CD4-positive, alpha-beta T cell treated with Interleukin-6 at 100 ng/mL for 8 hours (primary cell): ENCODE measurements at regions not wholly inside any gene's neighbourhood (a gene's known extent, or its start where the extent isn't known, plus 50 kb on each side); places are given as distances from the start of the nearest gene placed in this dataset.

Experiments used
- DNase-seq: peaks from one replicate; pipeline ENCODE4 v3.0.0-alpha.2; 2020; ENCODE audit warnings: mixed read lengths, low spot score

DNA sequence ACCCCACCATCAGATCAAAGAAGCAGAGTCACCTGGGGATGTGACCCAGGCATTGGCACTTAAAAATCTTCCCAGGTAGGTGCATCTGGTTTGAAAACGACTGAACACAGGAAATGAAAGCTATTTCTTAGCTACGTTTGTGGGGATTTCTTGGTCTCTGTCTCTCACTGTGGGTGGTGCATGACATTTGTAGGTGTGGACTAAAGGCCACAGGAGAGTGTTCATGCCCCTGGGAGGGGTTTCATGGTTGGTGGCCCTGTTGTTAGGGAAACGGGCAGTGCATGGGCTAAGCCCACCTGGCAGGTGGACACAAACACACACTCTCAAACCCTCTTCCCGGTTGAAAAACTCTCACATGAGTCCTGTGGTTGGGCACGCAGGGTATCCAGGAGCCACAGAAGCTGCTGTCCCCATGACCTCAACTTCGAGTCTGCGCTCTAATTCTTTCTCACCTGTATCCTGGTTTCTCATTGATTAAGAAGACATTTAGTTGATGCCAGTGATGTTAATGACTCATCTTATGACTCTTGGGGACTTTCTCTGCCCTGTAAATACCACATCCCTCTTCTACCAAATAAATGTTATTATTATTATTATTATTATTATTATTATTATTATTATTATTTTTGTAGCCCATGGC lies 119.4 kb downstream of the MRPS6 start:
- DNase-seq, result no peak

GRCh38 chr21:34195335-34195734 lies 122.0 kb downstream of the MRPS6 start:
- no peak for DNase-seq

DNA sequence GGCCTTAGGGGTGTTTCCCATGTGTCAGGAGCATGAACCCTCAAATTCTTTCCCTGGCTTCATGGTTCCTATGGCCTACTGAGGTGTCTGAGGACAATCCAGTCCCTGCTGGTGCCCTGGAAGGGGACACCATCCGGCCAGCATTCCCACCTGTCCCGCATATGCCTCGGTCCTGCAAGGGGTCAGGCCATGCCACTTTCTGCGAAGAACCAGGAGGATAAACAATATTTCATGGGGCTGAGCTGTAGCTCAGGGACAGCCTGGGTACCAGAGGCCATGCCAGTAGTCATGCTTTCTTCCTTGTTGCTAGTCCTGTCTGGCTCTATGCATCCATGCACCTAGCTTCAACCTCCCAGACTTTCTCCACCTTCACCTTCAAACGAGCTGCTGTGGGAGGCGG lies 123.6 kb downstream of the MRPS6 start:
- no peak for DNase-seq

DNA sequence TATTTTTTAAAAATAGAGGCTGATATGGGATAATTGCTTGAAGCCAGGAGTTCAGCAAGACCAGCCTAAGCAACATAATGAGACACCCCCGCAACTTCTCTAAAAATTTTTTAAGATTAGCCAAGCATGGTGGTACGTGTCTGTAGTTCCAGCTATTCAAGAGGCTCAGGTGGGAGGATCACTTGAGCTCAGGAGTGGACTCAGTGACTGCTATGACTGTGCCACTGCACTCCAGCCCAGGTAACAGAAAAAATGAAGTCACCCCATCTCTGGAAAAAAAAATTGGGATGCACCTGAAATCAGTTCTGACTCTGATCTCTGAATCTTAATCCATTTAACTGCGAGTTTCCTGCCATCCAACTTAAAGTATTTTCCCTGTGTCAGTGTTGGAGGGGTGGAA lies 124.2 kb downstream of the MRPS6 start:
- no peak for DNase-seq

- peak; percentile 38 for DNase-seq
Measured at GRCh38 chr21:34198231-34199120, 125.1 kb downstream of the MRPS6 start.

DNA sequence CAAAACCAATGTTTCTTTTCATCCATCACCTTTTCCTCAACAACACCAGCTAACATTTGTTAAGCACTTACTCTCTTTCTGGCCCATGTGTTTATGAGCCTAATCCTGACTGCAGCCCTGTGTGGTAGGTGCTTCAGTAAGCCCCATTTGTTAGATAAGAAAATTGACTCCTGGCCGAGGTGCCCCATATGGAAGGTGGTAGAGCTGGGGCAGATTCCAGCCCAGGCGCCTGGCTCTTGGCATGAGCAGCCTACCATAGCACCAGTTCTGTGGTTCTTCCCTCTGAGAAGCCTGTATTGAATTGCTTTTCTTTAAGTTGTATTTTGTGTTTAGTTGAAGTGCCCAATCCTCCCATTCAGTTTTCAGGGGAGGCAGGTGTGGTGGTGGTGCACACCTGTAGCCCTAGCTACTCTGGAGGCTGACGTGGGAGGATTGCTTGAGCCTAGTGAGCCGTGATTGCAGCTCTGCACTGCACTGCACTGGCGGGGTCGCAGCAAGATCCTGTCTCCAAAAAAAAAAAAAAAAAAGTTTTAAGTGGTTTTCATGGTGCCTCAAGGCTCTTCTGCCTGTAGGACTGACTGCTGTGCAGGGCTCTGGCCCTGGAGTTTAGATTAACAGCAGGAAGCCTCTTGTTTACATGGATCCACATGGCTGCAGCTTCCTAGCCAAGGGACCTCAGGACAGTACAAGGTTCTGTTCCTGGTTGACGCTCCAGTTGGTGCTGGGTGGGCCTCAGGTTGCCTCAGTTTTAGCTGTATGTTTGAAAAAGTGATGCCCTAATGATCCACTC lies 125.9 kb downstream of the MRPS6 start:
- DNase-seq, result no peak

GRCh38 chr21:34200288-34200905 lies 127.0 kb downstream of the MRPS6 start:
- DNase-seq, result no peak

- DNase-seq, result no peak
Measured at GRCh38 chr21:34201001-34201400, 127.6 kb downstream of the MRPS6 start.

GRCh38 chr21:34201481-34201858 lies 128.1 kb downstream of the MRPS6 start:
- DNase-seq, result no peak

DNA sequence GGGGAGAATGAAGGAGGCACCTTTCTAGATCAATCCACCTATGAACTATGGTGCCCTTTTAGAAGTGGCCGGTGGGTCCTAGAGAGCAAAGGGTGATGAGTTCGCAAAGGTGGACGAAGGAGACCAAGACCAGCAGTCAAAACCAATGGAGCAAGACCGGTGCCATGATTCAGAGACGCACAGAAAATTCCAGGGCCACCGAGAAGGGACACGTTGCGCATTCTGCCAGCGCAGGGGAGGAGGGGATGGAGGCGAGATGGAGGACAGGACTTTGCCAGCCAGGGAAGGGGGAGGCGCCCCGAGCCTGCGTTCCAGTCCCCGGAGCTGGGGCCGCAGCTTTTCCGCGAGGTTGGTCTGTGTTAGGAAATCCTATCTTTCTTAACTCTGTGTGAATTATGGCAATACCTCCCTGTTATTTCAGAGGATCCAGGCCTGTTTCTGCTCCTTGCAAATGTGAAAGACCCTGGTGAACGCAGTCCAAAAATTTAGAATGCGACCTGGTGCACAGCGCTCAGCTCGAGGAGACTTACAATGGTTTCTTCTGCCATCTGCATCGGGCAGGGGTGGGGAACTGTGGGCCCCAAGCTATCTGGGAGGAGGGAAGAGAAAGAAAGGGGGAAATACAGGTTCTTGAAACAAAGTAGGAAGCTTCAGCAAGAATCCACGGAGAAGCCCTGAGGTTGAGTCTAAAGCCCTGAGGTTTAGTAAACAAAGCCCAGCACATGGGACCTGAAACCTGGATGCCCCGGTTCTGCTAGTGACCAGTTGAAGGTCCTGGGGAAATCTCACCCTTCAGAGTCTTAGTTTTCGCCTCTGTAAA lies 129.4 kb downstream of the MRPS6 start:
- no peak for DNase-seq

- DNase-seq, result no peak
Measured at GRCh38 chr21:34203851-34204420, 130.6 kb downstream of the MRPS6 start.

GRCh38 chr21:34204481-34205439 lies 131.4 kb downstream of the MRPS6 start:
- DNase-seq, result no peak

- DNase-seq, result no peak
Measured at GRCh38 chr21:34205811-34206571, 132.6 kb downstream of the MRPS6 start.

DNA sequence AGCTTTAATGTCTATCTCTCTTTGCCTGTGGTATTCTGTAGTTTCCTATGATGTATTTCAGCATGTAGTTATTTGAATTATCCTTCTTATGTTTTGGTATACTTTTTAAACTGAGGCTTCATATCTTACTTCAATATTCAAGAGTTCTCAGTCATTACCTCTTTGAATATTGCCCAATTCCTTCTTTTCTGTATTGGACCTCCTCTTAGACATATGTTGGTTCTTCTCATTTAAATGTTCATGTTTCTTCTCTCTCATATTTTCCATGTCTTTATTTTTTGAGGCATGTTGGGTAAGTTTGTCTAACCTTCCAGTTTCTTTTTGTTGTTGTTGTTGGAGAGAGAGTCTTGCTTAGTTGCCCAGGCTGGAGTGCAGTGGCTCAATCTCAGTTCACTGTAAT lies 140.6 kb downstream of the MRPS6 start:
- no peak for DNase-seq

DNA sequence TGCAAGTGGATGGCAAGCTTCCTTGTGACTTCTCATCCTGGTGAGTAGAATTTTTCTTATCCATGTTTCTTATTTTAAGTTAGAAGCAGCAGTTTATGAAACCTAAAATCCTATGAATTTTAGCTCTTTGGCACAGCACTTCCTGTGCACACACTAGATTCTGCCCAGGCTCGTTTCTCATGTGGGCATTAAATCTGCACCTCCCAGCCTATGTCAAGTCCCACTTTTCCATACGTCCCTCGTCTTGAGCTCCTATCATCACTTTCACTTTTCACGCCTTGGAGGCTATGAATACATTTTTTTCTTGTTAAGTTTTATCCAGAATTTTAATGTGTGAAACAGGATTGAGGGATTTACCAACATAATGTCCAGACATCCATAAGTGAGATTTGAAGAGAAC lies 142.1 kb downstream of the MRPS6 start:
- DNase-seq, result no peak

DNA sequence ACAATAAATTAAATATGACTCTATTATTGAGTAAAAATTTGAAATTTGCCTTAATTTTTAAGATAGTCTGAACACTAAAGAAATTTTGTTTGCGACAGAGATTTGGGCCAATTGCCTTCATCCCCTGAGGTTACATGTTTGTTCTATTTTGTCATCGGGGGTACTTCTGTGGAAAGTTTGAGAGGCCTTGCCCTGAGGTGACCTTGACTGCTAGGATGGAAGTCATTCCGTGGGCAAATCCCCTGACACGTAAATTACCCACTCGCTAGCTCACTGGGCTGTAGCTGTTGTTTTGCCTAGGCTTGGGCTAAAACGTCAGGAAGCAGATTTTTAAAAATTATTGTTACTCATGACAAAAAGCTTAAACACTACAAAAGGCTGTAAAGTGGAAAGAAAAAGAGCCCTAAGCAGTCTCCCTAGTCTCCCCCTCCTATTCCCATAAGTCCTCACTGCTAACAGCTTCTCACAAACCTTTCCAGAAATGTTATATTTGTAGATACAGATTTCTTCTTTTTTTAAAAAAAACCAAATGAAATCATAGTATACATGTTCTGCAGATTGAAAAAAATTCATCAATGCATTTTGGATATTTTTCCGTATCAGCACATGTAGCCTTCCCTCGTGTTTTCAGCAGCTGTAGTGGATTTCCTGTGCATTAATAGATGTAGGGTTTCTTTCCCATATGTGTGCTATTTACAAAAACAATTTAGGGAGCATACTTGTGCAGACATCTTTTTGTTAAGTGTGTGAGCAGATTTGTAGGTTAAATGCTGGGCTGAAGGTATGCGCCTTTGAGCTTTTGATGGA lies 142.7 kb downstream of the MRPS6 start:
- DNase-seq, result no peak

DNA sequence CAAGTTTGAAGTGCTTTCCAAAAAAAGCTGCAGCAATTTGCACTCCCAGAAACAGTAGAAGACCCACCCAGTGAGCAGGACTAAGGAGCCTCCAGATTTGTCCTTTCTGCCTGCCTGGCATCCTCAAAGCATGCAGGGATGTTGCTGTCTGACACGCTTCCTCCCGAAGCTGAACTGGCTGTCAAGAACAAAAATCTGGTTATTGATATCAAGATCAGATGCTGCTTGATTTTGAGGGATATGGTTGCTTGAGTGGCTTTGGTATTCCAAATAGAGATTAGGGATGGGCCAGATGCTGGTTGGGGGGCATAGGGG lies 143.3 kb downstream of the MRPS6 start:
- DNase-seq, result no peak

DNA sequence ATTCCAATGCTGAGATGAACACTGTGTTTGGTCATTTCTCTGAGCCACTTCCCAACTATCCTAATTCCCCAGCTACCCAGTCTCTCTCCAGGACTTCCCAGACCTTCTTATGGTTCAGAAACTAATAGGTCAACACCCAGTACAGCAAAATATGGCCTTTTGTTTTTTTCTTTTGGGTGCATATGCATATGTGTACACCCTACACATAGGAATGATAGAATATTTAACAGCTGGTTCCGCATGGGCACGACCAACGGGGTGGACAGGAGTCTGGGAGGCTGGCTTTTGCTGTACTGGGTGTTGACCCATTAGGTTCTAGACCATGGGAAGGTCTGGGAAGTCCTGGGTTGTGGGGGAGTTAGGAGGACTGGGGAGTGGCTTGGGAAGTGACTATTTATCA lies 143.9 kb downstream of the MRPS6 start:
- DNase-seq, result no peak
